Prostate gland (tissue), 2 donors: ENCODE measurements at regions not wholly inside any gene's neighbourhood (a gene's known extent, or its start where the extent isn't known, plus 50 kb on each side); places are given as distances from the start of the nearest gene placed in this dataset.

ENCODE experiments used
- POLR2A ChIP-seq: fragments of 450-650 bp; IDR thresholded peaks from one replicate; pipeline ENCODE4 v1.6.1; 2016; ENCODE audit warnings: antibody characterized with exemption, mild to moderate bottlenecking
- TF ChIP-seq, protein P1 (sequence below), 4 experiments: fragments of 200-600 bp in 2 of 4; fragments of 450-650 bp in 2 of 4; sonication (generic) in 2 of 4; IDR thresholded peaks; 1 replicate in 3 of 4; 2 replicates in 1 of 4; pipeline ENCODE4 v1.5.1; 2016 to 2019; ENCODE audit warnings: antibody characterized with exemption in 4 of 4, mild to moderate bottlenecking in 2 of 4, moderate library complexity in 2 of 4

- TF ChIP-seq POLR2A: no peak
- TF ChIP-seq, protein P1, sequence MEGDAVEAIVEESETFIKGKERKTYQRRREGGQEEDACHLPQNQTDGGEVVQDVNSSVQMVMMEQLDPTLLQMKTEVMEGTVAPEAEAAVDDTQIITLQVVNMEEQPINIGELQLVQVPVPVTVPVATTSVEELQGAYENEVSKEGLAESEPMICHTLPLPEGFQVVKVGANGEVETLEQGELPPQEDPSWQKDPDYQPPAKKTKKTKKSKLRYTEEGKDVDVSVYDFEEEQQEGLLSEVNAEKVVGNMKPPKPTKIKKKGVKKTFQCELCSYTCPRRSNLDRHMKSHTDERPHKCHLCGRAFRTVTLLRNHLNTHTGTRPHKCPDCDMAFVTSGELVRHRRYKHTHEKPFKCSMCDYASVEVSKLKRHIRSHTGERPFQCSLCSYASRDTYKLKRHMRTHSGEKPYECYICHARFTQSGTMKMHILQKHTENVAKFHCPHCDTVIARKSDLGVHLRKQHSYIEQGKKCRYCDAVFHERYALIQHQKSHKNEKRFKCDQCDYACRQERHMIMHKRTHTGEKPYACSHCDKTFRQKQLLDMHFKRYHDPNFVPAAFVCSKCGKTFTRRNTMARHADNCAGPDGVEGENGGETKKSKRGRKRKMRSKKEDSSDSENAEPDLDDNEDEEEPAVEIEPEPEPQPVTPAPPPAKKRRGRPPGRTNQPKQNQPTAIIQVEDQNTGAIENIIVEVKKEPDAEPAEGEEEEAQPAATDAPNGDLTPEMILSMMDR (IDR thresholded peaks at IDR 0.05): no peak
Measured at GRCh38 chr18:29882620-29883019, 1159.9 kb downstream of the DSC3 start.
